COLO668 (cell line): ENCODE measurements at regions not wholly inside any gene's neighbourhood (a gene's known extent, or its start where the extent isn't known, plus 50 kb on each side); places are given as distances from the start of the nearest gene placed in this dataset.
A peak's percentile ranks its signal among the peaks of the same experiment; 100 is the strongest.

ENCODE experiments used
- DNase-seq: peaks from one replicate; lab custom pipeline; 2025; ENCODE audit not compliant: unreplicated experiment; lab: John Stamatoyannopoulos, UW

GRCh38 chr5:52392321-52392720 lies 395.4 kb upstream of the ITGA1 start:
- no peak for DNase-seq

GRCh38 chr5:52409835-52410234 lies 377.9 kb upstream of the ITGA1 start:
- DNase-seq, result no peak

GRCh38 chr5:52419357-52419756 lies 368.4 kb upstream of the ITGA1 start:
- no peak for DNase-seq

- DNase-seq, result no peak
Measured at GRCh38 chr5:52427615-52428014, 360.1 kb upstream of the ITGA1 start.

- no peak for DNase-seq
Measured at GRCh38 chr5:52428977-52429489, 358.7 kb upstream of the ITGA1 start.

GRCh38 chr5:52441768-52442167 lies 345.9 kb upstream of the ITGA1 start:
- DNase-seq, result no peak

GRCh38 chr5:52443187-52443586 lies 344.5 kb upstream of the ITGA1 start:
- DNase-seq, result no peak

GRCh38 chr5:52448111-52448510 lies 339.6 kb upstream of the ITGA1 start:
- no peak for DNase-seq

GRCh38 chr5:52449516-52449915 lies 338.2 kb upstream of the ITGA1 start:
- no peak for DNase-seq

- DNase-seq, result no peak
Measured at GRCh38 chr5:52452098-52452497, 335.6 kb upstream of the ITGA1 start.

- DNase-seq, result no peak
Measured at GRCh38 chr5:52453176-52453575, 334.5 kb upstream of the ITGA1 start.

- no peak for DNase-seq
Measured at GRCh38 chr5:52455920-52456319, 331.8 kb upstream of the ITGA1 start.

GRCh38 chr5:52457810-52458209 lies 329.9 kb upstream of the ITGA1 start:
- DNase-seq, result no peak

- no peak for DNase-seq
Measured at GRCh38 chr5:52466113-52466512, 321.6 kb upstream of the ITGA1 start.

GRCh38 chr5:52466749-52467520 lies 320.8 kb upstream of the ITGA1 start:
- DNase-seq, result no peak

GRCh38 chr5:52468976-52469375 lies 318.7 kb upstream of the ITGA1 start:
- DNase-seq, result no peak

GRCh38 chr5:52469420-52469819 lies 318.3 kb upstream of the ITGA1 start:
- no peak for DNase-seq

GRCh38 chr5:52469835-52470234 lies 317.9 kb upstream of the ITGA1 start:
- no peak for DNase-seq

- no peak for DNase-seq
Measured at GRCh38 chr5:52476346-52476745, 311.4 kb upstream of the ITGA1 start.

- no peak for DNase-seq
Measured at GRCh38 chr5:52481201-52481600, 306.5 kb upstream of the ITGA1 start.

- no peak for DNase-seq
Measured at GRCh38 chr5:52481851-52482250, 305.9 kb upstream of the ITGA1 start.

- peak; percentile 60 for DNase-seq
Measured at GRCh38 chr5:52491071-52491787, 296.5 kb upstream of the ITGA1 start.
